ENCODE measurements at regions not wholly inside any gene's neighbourhood (a gene's known extent, or its start where the extent isn't known, plus 50 kb on each side); places are given as distances from the start of the nearest gene placed in this dataset.

- TF ChIP-seq, protein P1, sequence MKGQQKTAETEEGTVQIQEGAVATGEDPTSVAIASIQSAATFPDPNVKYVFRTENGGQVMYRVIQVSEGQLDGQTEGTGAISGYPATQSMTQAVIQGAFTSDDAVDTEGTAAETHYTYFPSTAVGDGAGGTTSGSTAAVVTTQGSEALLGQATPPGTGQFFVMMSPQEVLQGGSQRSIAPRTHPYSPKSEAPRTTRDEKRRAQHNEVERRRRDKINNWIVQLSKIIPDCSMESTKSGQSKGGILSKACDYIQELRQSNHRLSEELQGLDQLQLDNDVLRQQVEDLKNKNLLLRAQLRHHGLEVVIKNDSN (IDR thresholded peaks at IDR 0.05) = no peak
- TF ChIP-seq YY1 (IDR thresholded peaks at IDR 0.05; ENCODE audit: low read depth) (no peak), REST (IDR thresholded peaks at IDR 0.05; ENCODE audit: low read depth) (no peak), TAF1 (IDR thresholded peaks at IDR 0.05; ENCODE audit: low read depth) (no peak), TCF12 (IDR thresholded peaks at IDR 0.05; ENCODE audit: low read depth) (no peak)
These were observed 167.2 kb upstream of the SERP2 start for GRCh38 chr13:44206434-44206833.
